Tibial nerve (tissue), 3 donors: ENCODE measurements at regions not wholly inside any gene's neighbourhood (a gene's known extent, or its start where the extent isn't known, plus 50 kb on each side); places are given as distances from the start of the nearest gene placed in this dataset.

Source experiments
- POLR2A ChIP-seq, 2 donors: fragments of 450-650 bp; IDR thresholded peaks; one replicate each; pipeline ENCODE4 v1.6.1; 2017; ENCODE audit warnings: antibody characterized with exemption in 2 of 2, mild to moderate bottlenecking in 2 of 2, moderate library complexity in 2 of 2
- TF ChIP-seq, protein P1 (sequence below), 5 experiments: fragments of 200-600 bp in 3 of 5; fragments of 450-650 bp in 2 of 5; sonication (generic) in 3 of 5; IDR thresholded peaks; one replicate each; pipeline ENCODE4 v1.5.1; 2016 to 2019; ENCODE audit warnings: antibody characterized with exemption in 5 of 5, mild to moderate bottlenecking in 3 of 5, moderate library complexity in 2 of 5

GRCh38 chr3:7960601-7961000, 541.0 kb upstream of the LMCD1 start:
- TF ChIP-seq POLR2A (IDR thresholded peaks at IDR 0.05), result no peak
- TF ChIP-seq, protein P1, sequence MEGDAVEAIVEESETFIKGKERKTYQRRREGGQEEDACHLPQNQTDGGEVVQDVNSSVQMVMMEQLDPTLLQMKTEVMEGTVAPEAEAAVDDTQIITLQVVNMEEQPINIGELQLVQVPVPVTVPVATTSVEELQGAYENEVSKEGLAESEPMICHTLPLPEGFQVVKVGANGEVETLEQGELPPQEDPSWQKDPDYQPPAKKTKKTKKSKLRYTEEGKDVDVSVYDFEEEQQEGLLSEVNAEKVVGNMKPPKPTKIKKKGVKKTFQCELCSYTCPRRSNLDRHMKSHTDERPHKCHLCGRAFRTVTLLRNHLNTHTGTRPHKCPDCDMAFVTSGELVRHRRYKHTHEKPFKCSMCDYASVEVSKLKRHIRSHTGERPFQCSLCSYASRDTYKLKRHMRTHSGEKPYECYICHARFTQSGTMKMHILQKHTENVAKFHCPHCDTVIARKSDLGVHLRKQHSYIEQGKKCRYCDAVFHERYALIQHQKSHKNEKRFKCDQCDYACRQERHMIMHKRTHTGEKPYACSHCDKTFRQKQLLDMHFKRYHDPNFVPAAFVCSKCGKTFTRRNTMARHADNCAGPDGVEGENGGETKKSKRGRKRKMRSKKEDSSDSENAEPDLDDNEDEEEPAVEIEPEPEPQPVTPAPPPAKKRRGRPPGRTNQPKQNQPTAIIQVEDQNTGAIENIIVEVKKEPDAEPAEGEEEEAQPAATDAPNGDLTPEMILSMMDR (IDR thresholded peaks at IDR 0.05), result no peak
